Fibroblast of the aortic adventitia (primary cell): ENCODE measurements at regions not wholly inside any gene's neighbourhood (a gene's known extent, or its start where the extent isn't known, plus 50 kb on each side); places are given as distances from the start of the nearest gene placed in this dataset.

Experiments used
- DNase-seq: peaks from one replicate; pipeline ENCODE4 v3.0.0-alpha.2; 2010; ENCODE audit warnings: low read depth
- H3K4me3 ChIP-seq: 2 replicates; pipeline ENCODE4 v1.5.1; 2011; ENCODE audit warnings: low read depth, mild to moderate bottlenecking, control low read depth, low read length, moderate library complexity
- CTCF ChIP-seq: IDR thresholded peaks from 2 replicates; pipeline ENCODE4 v1.5.1; 2011; ENCODE audit warnings: mild to moderate bottlenecking, low read length, control low read depth, inconsistent platforms; ENCODE audit not compliant: insufficient read depth

- no peak for TF ChIP-seq CTCF
- DNase-seq, result no peak
- H3K4me3 ChIP-seq, result no peak overlapping the region
Measured at GRCh38 chrX:39377773-39378172, 576.5 kb downstream of the MID1IP1 start.

DNA sequence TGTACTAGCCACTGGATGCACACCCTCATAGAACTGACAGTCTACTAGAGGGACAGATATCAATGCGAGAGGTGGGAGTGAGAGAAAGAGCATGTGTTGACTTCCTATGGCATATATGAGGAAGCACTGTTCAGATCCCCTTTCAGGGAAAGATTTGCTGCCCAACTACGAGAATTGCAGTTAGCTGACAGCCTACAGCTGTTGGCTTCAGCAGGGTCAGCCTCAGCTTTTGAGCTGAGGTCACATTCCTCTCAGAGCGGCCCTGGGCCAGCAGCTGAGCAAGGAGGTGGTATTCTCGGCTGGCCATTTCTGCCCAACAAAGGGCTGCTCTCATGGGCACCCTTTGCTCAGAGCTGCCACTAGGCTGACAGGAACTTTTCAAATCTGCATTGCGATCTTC, 580.2 kb downstream of the MID1IP1 start:
- DNase-seq, result no peak
- no peak for TF ChIP-seq CTCF

DNA sequence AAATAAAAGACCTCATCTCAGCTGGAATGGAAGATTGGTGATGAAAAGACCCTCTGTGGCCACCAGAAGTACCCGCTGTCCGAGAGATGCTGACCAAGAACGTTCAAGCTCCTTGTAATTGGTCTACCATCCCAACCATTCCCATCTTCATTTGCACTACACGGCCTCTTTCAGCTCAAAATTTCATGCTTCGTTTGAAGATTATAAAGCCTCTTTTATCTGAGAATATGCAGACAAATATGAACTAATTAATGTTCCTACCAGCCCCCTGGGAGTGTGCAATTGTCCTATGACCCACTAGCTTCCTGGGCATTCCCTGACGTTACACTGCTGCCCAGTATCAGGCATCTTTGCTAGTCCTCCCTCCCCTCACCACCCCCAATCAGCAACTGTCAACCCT, 583.7 kb downstream of the MID1IP1 start:
- DNase-seq, result no peak
- no peak overlapping the region for H3K4me3 ChIP-seq
- no peak for TF ChIP-seq CTCF

More for the DNA sequence above, 580.2 kb downstream of the MID1IP1 start:
- no peak overlapping the region for H3K4me3 ChIP-seq

DNA sequence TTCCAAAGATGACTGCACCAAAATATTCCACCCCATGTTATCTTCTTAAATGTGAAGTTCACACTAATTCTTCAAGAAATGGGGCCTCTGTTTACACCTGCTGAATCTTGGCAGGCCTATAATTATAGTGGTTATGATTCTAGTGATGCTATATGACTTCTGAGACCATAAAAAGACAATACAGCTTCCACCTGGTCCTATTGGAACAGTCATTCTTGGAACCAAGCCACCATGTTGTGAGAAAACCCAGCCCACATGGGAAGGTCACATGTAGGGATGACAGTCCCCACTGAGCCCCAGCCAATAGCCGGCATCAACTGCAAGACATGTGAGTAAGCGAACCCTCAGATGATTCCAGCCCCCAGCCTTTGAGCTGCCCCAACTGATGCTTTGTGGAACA, 587.5 kb downstream of the MID1IP1 start:
- no peak for DNase-seq
- no peak overlapping the region for H3K4me3 ChIP-seq
- TF ChIP-seq CTCF, result no peak

- DNase-seq, result no peak
- H3K4me3 ChIP-seq, result no peak overlapping the region
- no peak for TF ChIP-seq CTCF
Measured at GRCh38 chrX:39396358-39396995, 595.2 kb downstream of the MID1IP1 start.

GRCh38 chrX:39397561-39398199, 596.4 kb downstream of the MID1IP1 start:
- TF ChIP-seq CTCF, result no peak
- no peak overlapping the region for H3K4me3 ChIP-seq
- DNase-seq, result no peak
